CD4-positive, alpha-beta memory T cell (primary cell): ENCODE measurements at regions not wholly inside any gene's neighbourhood (a gene's known extent, or its start where the extent isn't known, plus 50 kb on each side); places are given as distances from the start of the nearest gene placed in this dataset.
A peak's percentile ranks its signal among the peaks of the same experiment; 100 is the strongest.

Experiments used
- CTCF ChIA-PET: fragments of 350-600 bp; sonication (Branson Sonifier 250); formaldehyde crosslinking; loops from one replicate; lab custom pipeline; 2021; ENCODE audit warnings: inconsistent platforms; ENCODE audit not compliant: partially characterized antibody; lab: Charles Lee
- POLR2A ChIA-PET: fragments of 350-600 bp; sonication (Branson Sonifier 250); formaldehyde crosslinking; loops from one replicate; lab custom pipeline; 2021; ENCODE audit not compliant: partially characterized antibody; lab: Charles Lee
- DNase-seq, 5 donors: peaks; one replicate each; pipeline versions ENCODE4 v3.0.0 to v3.0.0-alpha.2; 2020 to 2022; ENCODE audit warnings: mixed read lengths in 1 of 5
- H3K27ac ChIP-seq: one replicate; pipeline ENCODE4 v1.7.0; 2013; ENCODE audit warnings: low read depth, low read length
- H3K27me3 ChIP-seq: 2 replicates; pipeline ENCODE4 v1.7.0; 2013; ENCODE audit warnings: mild to moderate bottlenecking, low read length, moderate library complexity; ENCODE audit not compliant: insufficient read depth
- H3K36me3 ChIP-seq: 2 replicates; pipeline ENCODE4 v1.7.0; 2013; ENCODE audit warnings: mild to moderate bottlenecking, low read length, moderate library complexity; ENCODE audit not compliant: insufficient read depth
- H3K4me1 ChIP-seq: 2 replicates; pipeline ENCODE4 v1.7.0; 2013; ENCODE audit warnings: mild to moderate bottlenecking, low read length, moderate library complexity; ENCODE audit not compliant: insufficient read depth
- H3K4me3 ChIP-seq, 2 donors: one replicate each; pipeline ENCODE4 v1.7.0; 2013; ENCODE audit warnings: low read length in 2 of 2, mild to moderate bottlenecking in 1 of 2
- H3K9me3 ChIP-seq, 2 donors: one replicate each; pipeline ENCODE4 v1.7.0; 2013; ENCODE audit warnings: low read length in 2 of 2, control low read depth in 1 of 2; ENCODE audit not compliant: control insufficient read depth in 1 of 2
- H3K27ac Mint-ChIP-seq, 7 donors: one replicate each; pipeline ENCODE4 v1.8.0; 2020 to 2021; ENCODE audit warnings: mixed read lengths in 7 of 7, mild to moderate bottlenecking in 6 of 7, inconsistent platforms in 3 of 7, moderate library complexity in 3 of 7
- H3K27me3 Mint-ChIP-seq, 2 donors: one replicate each; pipeline ENCODE4 v1.8.0; 2020 to 2021; ENCODE audit warnings: mixed read lengths in 2 of 2
- H3K36me3 Mint-ChIP-seq, 2 donors: one replicate each; pipeline ENCODE4 v1.8.0; 2020 to 2021; ENCODE audit warnings: mixed read lengths in 2 of 2, inconsistent platforms in 1 of 2, mild to moderate bottlenecking in 1 of 2
- H3K4me1 Mint-ChIP-seq, 4 donors: one replicate each; pipeline ENCODE4 v1.8.0; 2020 to 2021; ENCODE audit warnings: mixed read lengths in 4 of 4, mild to moderate bottlenecking in 1 of 4
- H3K4me3 Mint-ChIP-seq, 8 donors: one replicate each; pipeline ENCODE4 v1.8.0; 2020 to 2021; ENCODE audit warnings: mixed read lengths in 8 of 8, mild to moderate bottlenecking in 7 of 8, moderate library complexity in 6 of 8, inconsistent platforms in 3 of 8
- H3K9me3 Mint-ChIP-seq, 8 donors: one replicate each; pipeline ENCODE4 v1.8.0; 2020 to 2021; ENCODE audit warnings: mixed read lengths in 8 of 8, mild to moderate bottlenecking in 5 of 8, inconsistent platforms in 3 of 8, moderate library complexity in 1 of 8
- intact Hi-C: fragments of 100-400 bp; cut with micrococcal nuclease; formaldehyde crosslinking; loops from one replicate; pipeline ENCODE4 v1.15.1; 2023

DNA sequence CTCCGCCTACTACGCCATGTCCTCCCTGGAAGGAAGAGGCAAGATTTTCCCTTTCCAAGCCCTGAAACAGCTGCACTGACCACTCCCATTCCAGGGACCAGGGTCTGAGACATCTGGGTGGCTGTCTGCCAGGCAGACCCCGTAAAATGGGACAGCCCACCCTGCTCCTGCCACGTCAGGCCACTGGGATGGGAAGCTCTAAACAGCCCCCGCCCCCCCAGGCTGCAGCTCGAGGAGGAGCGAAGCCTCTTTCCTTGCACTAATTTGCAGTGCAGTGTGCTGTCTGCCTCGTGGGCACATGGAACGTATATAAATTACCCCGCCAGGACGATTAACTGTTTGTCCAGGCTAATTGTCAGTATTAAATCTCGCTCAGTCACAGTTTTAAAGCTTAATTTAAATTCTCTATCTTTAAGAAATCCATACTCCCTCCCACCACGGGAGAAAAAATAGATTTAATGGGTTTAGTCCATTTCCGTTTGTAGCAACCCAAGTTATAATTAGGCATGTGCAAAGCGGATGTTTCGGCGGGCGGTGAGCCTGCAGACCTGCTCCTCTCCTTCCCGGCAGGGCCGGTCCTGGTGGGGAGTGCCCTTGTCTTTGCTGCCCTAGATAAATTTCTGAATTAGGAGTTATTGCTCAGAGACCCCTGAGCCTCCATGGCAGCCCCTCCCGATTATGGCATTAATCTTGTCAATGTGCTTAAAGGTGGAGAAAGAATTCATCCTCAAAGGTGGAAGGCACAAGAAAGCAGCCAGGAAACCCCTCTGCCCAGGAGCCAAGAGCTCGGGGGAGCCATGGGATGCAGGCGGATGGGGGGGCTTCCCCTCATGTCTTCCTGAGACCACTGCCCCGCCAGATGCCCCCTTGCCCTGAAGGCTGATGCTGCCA lies 268.0 kb upstream of the TNRC6C start:
- H3K4me1 Mint-ChIP-seq: peaks cover 20 to 47% (median 35%) of the 10 kb centered on the region in 4 donors
- Histone ChIP-seq H3K4me3 (peak overlapping the region in 1 of 2 donors; percentile 24), H3K27ac (no peak overlapping the region), H3K36me3 (no peaks in the 10 kb centered on the region), H3K4me1 (peaks cover 30% of the 10 kb centered on the region), H3K27me3 (no peaks in the 10 kb centered on the region), H3K9me3 (no peaks in the 10 kb centered on the region)
- peaks cover 7 to 9% of the 10 kb centered on the region in 2 donors for H3K27me3 Mint-ChIP-seq
- peak overlapping the region in 3 of 7 donors; percentile 12 to 59 (median 29) for H3K27ac Mint-ChIP-seq
- ChIA-PET CTCF (interaction anchor here (1.0 to 1.5 kb wide), 4 partner anchors 23 to 325 kb away, joined by 3 to 5 read pairs (median 4); no protein-coding TSS in a partner anchor), POLR2A (interaction anchor here (1.2 to 2.5 kb wide), 3 partner anchors 23 to 268 kb away, joined by 3 to 14 read pairs (median 10); partner anchors contain the start of gene TNRC6C)
- peak in 3 of 5 donors; percentile 16 to 18 (median 18) for DNase-seq
- H3K9me3 Mint-ChIP-seq: no peaks in the 10 kb centered on the region
- intact Hi-C loops: loop anchor here (10.0 kb wide), 1 partner anchor 46 kb away; no protein-coding TSS in a partner anchor
- peak overlapping the region; percentile 48 to 78 (median 68) for H3K4me3 Mint-ChIP-seq
- no peaks in the 10 kb centered on the region for H3K36me3 Mint-ChIP-seq

DNA sequence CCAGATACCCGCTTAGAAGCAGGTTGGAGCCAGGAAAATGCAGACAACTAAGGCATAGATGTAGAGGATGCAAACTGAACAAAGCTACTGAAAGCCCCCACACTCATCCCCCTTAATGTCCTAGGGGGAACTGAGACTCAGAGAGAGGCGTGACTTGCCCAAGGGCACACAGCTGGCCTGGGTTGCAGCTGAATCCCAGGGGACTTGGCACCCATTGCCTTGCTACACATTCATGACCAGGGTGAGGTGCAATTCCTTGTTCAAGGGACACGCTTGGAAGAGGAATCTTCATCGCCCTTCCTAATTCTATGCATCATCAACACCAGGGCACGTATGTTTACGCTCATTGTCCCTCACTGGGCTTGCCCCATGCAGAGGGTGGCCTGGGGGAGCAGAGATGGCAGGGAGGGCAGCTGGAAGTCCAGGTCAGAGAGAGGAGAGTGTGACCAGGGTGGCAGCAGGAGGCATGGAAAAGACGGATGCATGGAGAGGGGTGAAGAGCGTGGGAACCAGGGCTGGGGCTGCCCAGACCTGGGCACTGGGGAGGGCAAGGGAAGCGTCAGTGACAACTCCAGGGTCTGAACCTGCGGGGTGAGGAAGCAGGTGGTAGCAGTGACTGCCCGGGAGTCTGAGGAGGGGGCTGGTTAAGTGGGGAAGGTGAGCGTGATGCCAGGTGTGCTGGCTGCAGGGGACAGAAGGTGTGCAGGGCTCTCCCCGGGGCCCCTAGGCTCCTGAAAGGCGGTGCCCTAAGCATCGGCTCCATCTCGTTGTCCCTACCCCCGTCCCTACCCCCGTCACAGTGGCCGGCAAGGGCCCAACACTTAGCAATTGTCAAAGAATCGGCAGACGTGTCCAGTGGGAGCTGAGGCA lies 267.1 kb upstream of the TNRC6C start:
- Mint-ChIP-seq H3K4me1 (peaks cover 22 to 56% (median 41%) of the 10 kb centered on the region in 4 donors), H3K9me3 (no peaks in the 10 kb centered on the region), H3K4me3 (peak overlapping the region in 7 of 8 donors; percentile 38 to 85 (median 68)), H3K27ac (peak overlapping the region in 4 of 7 donors; percentile 25 to 85 (median 54)), H3K36me3 (no peaks in the 10 kb centered on the region), H3K27me3 (peaks cover 7 to 9% of the 10 kb centered on the region in 2 donors)
- Histone ChIP-seq H3K4me3 (no peak overlapping the region), H3K36me3 (no peaks in the 10 kb centered on the region), H3K9me3 (no peaks in the 10 kb centered on the region), H3K4me1 (peaks cover 30% of the 10 kb centered on the region), H3K27ac (no peak overlapping the region), H3K27me3 (no peaks in the 10 kb centered on the region)
- CTCF ChIA-PET: interaction anchor here (1.3 to 1.4 kb wide), 2 partner anchors 24 to 46 kb away, joined by 4 to 5 read pairs; no protein-coding TSS in a partner anchor
- POLR2A ChIA-PET: interaction anchor here (1.2 to 2.5 kb wide), 4 partner anchors 23 to 267 kb away, joined by 3 to 14 read pairs (median 10); partner anchors contain the start of gene TNRC6C
- no peak for DNase-seq
- intact Hi-C loops: loop anchor here (1.0 to 10.0 kb wide), 2 partner anchors 24 to 47 kb away; no protein-coding TSS in a partner anchor

DNA sequence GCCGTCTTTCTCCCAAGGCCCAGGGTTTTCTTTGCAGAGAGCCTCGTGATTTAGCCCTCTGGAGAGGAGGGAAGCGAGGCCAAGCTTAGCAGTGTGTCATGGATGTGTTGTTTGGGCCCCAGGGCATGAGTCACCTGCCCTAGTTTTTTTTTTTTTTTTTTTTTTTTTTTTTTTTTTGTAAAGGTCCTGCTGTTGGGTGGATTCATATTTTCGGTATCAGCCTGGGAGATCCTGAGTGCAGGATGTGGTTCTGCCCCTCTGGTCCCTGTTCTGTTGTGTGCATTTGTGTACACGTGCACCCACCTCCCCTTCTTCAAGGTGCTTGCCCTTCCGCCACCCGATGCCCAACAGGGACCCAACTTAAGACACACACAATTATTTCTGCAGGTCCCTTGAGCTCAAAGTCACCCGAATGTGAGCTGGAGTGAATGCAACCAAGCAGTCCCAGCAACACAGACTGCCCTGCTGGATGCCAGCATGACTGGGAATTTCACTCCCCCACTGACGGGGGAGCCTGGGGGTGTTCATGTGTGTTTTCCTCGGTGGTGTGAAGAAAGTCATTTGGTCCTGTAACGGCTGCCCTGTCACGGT lies 265.8 kb upstream of the TNRC6C start:
- Histone ChIP-seq H3K27ac (no peak overlapping the region), H3K4me3 (no peak overlapping the region), H3K4me1 (peaks cover 30% of the 10 kb centered on the region), H3K27me3 (no peaks in the 10 kb centered on the region), H3K9me3 (no peaks in the 10 kb centered on the region), H3K36me3 (no peaks in the 10 kb centered on the region)
- H3K4me1 Mint-ChIP-seq: peaks cover 23 to 61% (median 44%) of the 10 kb centered on the region in 4 donors
- peak overlapping the region in 5 of 8 donors; percentile 23 to 85 (median 62) for H3K4me3 Mint-ChIP-seq
- peak overlapping the region in 6 of 7 donors; percentile 38 to 92 (median 81) for H3K27ac Mint-ChIP-seq
- POLR2A ChIA-PET: interaction anchor here (0.6 to 1.8 kb wide), 5 partner anchors 24 to 529 kb away, joined by 3 to 9 read pairs (median 3); partner anchors contain the start of gene TNRC6C
- peak in 4 of 5 donors; percentile 18 to 63 (median 39) for DNase-seq
- intact Hi-C loops: loop anchor here (1.0 to 10.0 kb wide), 2 partner anchors 25 to 48 kb away; no protein-coding TSS in a partner anchor
- CTCF ChIA-PET: interaction anchor here (1.2 kb wide), 1 partner anchor 18 kb away, joined by 3 read pairs; no protein-coding TSS in a partner anchor
- no peaks in the 10 kb centered on the region for H3K9me3 Mint-ChIP-seq
- peaks cover 7 to 9% of the 10 kb centered on the region in 2 donors for H3K27me3 Mint-ChIP-seq
- no peaks in the 10 kb centered on the region for H3K36me3 Mint-ChIP-seq

DNA sequence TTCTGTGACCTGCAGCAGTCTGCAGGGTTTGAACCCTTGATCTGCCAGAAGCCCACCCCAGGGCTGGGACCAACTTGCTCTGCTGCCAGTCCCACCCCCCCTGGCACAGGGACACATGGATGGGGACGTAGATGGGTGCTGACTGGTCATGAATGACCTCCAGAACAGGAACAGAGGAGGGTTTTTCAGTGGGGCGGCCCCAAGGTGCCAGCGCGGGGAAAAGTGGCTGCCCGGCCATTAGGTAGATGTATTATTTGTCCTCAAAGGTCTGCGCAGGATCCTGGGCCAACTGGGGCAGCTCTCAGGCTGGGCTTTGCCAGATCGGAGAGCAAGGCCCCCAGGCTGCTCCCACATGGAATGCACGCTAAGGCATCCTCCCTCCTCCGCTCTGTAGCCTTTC lies 265.2 kb upstream of the TNRC6C start:
- intact Hi-C loops: loop anchor here (10.0 kb wide), 1 partner anchor 48 kb away; no protein-coding TSS in a partner anchor
- Mint-ChIP-seq H3K27me3 (peaks cover 7 to 9% of the 10 kb centered on the region in 2 donors), H3K9me3 (no peaks in the 10 kb centered on the region), H3K4me3 (no peak overlapping the region), H3K27ac (peak overlapping the region in 1 of 7 donors; percentile 71), H3K36me3 (no peaks in the 10 kb centered on the region), H3K4me1 (peaks cover 23 to 62% (median 45%) of the 10 kb centered on the region in 4 donors)
- no peak for DNase-seq
- no peak overlapping the region for H3K4me3 ChIP-seq
- ChIA-PET CTCF (interaction anchor here (1.2 kb wide), 1 partner anchor 17 kb away, joined by 3 read pairs; no protein-coding TSS in a partner anchor), POLR2A (interaction anchor here (1.7 to 1.8 kb wide), 2 partner anchors 26 to 265 kb away, joined by 9 read pairs; partner anchors contain the start of gene TNRC6C)
- H3K27ac ChIP-seq: no peak overlapping the region
- no peaks in the 10 kb centered on the region for H3K36me3 ChIP-seq
- no peaks in the 10 kb centered on the region for H3K27me3 ChIP-seq
- H3K4me1 ChIP-seq: peaks cover 30% of the 10 kb centered on the region
- no peaks in the 10 kb centered on the region for H3K9me3 ChIP-seq

DNA sequence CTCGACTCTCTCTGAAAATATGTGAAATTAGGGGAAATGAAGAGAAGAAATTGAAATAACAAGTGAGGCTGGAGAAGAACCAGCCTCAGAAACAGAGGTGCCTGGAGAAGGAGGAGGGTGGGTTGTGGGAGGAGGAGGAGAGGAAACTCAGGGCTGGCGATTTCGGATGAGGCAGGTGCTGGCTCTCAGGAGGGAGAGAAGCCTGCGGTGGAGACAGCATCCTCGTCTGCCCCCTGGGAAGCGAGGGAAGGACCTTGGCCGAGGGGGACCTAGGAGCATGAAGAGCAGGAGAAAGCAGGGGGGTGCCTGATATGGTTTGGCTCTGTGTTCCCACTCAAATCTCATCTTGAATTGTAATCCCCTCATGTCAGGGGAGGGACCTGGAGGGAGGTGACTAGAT lies 264.7 kb upstream of the TNRC6C start:
- Histone ChIP-seq H3K27ac (no peak overlapping the region), H3K4me1 (peaks cover 30% of the 10 kb centered on the region), H3K4me3 (no peak overlapping the region), H3K36me3 (no peaks in the 10 kb centered on the region), H3K9me3 (no peaks in the 10 kb centered on the region), H3K27me3 (no peaks in the 10 kb centered on the region)
- peak overlapping the region in 1 of 8 donors; percentile 4 for H3K4me3 Mint-ChIP-seq
- DNase-seq: no peak
- no peaks in the 10 kb centered on the region for H3K36me3 Mint-ChIP-seq
- POLR2A ChIA-PET: interaction anchor here (1.7 kb wide), 1 partner anchor 265 kb away, joined by 9 read pairs; the partner anchor contains the start of gene TNRC6C
- H3K4me1 Mint-ChIP-seq: peaks cover 23 to 62% (median 45%) of the 10 kb centered on the region in 4 donors
- intact Hi-C loops: loop anchor here (10.0 kb wide), 1 partner anchor 49 kb away; no protein-coding TSS in a partner anchor
- H3K27ac Mint-ChIP-seq: peak overlapping the region in 3 of 7 donors; percentile 24 to 71 (median 63)
- peaks cover 7 to 9% of the 10 kb centered on the region in 2 donors for H3K27me3 Mint-ChIP-seq
- CTCF ChIA-PET: no interaction called here
- no peaks in the 10 kb centered on the region for H3K9me3 Mint-ChIP-seq
